Bronchial epithelial cell (primary cell): ENCODE measurements at regions not wholly inside any gene's neighbourhood (a gene's known extent, or its start where the extent isn't known, plus 50 kb on each side); places are given as distances from the start of the nearest gene placed in this dataset.

ENCODE experiments used
- DNase-seq: peaks from one replicate; pipeline ENCODE4 v3.0.0-alpha.2; 2010; ENCODE audit warnings: low read depth
- FAIRE-seq: peaks from 2 replicates; lab custom pipeline; 2011; peaks lifted over from hg19 to GRCh38; lab: Jason Lieb, UNC
- H3K27me3 ChIP-seq: 2 replicates; pipeline ENCODE4 v1.5.1; 2011; ENCODE audit warnings: low read length; ENCODE audit not compliant: control insufficient read depth, insufficient read depth
- H3K36me3 ChIP-seq: 2 replicates; pipeline ENCODE4 v1.5.1; 2011; ENCODE audit warnings: low read length; ENCODE audit not compliant: control insufficient read depth, insufficient read depth
- H3K4me3 ChIP-seq: 2 replicates; pipeline ENCODE4 v1.5.1; 2011; ENCODE audit warnings: mild to moderate bottlenecking, low read depth, low read length, control low read depth
- TF ChIP-seq, protein P1 (sequence below): IDR thresholded peaks from 2 replicates; pipeline ENCODE4 v1.5.1; 2011; ENCODE audit warnings: mild to moderate bottlenecking, moderate library complexity, low read length, control low read depth, inconsistent platforms; ENCODE audit not compliant: insufficient read depth, severe bottlenecking

DNA sequence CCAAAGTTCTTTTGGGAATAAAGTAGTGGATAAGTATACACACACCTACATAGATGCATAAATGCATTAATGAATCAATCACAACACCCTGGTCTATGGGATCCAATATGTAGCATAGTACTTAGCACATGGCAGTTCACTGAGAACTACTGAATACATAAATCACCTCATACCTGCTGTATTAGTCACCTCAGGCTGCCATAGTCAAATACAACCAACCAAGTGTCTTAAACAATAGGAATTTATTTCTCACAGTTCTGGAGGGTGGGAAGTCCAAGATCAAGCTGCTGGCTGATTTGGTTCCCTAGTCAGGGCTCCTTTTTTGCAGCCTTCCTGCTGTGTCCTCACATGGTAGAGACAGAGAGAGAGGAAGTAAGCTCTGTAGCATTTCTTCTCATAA lies 228.2 kb downstream of the NHLRC3 start:
- Histone ChIP-seq H3K4me3 (no peak overlapping the region), H3K27me3 (no peaks in the 10 kb centered on the region), H3K36me3 (no peaks in the 10 kb centered on the region)
- TF ChIP-seq, protein P1, sequence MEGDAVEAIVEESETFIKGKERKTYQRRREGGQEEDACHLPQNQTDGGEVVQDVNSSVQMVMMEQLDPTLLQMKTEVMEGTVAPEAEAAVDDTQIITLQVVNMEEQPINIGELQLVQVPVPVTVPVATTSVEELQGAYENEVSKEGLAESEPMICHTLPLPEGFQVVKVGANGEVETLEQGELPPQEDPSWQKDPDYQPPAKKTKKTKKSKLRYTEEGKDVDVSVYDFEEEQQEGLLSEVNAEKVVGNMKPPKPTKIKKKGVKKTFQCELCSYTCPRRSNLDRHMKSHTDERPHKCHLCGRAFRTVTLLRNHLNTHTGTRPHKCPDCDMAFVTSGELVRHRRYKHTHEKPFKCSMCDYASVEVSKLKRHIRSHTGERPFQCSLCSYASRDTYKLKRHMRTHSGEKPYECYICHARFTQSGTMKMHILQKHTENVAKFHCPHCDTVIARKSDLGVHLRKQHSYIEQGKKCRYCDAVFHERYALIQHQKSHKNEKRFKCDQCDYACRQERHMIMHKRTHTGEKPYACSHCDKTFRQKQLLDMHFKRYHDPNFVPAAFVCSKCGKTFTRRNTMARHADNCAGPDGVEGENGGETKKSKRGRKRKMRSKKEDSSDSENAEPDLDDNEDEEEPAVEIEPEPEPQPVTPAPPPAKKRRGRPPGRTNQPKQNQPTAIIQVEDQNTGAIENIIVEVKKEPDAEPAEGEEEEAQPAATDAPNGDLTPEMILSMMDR: no peak
- no peak for FAIRE-seq
- DNase-seq: peak; percentile 63

- Histone ChIP-seq H3K27me3 (no peaks in the 10 kb centered on the region), H3K36me3 (no peaks in the 10 kb centered on the region), H3K4me3 (no peak overlapping the region)
- no peak for DNase-seq
- peak; percentile 28 for FAIRE-seq
- TF ChIP-seq, protein P1: no peak
Observed at GRCh38 chr13:39268398-39268797, 230.1 kb downstream of the NHLRC3 start.

- no peak for DNase-seq
- Histone ChIP-seq H3K27me3 (no peaks in the 10 kb centered on the region), H3K4me3 (no peak overlapping the region), H3K36me3 (no peaks in the 10 kb centered on the region)
- no peak for FAIRE-seq
- TF ChIP-seq, protein P1: no peak
Observed at GRCh38 chr13:39269004-39269403, 230.7 kb downstream of the NHLRC3 start.

DNA sequence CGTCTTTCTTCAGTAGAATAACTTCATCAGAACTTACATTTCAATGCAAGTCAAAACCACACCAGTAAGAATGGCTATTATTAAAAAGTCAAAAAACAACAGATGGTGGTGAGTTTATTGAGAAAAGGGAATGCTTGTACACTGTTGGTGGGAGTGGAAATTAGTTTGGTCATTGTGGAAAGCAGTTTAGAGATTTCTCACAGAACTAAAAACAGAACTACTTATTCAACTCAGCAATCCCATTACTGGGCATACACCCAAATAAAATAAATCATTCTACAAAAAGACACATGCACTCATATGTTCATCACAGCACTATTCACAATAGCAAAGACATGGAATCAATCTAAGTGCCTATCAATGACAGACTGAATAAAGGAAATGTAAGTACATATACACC lies 231.2 kb downstream of the NHLRC3 start:
- H3K4me3 ChIP-seq: no peak overlapping the region
- TF ChIP-seq, protein P1: no peak
- DNase-seq: no peak
- no peak for FAIRE-seq
- no peaks in the 10 kb centered on the region for H3K36me3 ChIP-seq
- H3K27me3 ChIP-seq: no peaks in the 10 kb centered on the region

DNA sequence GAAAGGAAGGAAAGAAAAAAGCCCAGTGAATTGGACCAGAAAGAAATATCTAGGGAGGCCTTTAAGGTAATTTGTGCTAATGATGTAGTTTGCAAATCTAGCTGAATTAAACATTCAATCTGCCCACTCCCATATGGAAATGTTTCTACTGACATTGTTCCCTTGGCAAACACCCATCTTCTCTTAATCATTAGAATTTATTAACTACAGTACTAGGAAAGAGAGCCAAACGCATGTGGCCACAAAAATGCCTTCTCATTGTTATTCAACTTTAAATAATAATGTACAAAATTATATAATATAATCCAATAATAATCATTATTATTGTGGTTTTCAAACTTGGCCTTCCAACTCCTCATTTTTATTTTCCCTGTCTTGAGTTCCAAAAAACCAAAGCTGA lies 234.7 kb downstream of the NHLRC3 start:
- no peak for DNase-seq
- no peak overlapping the region for H3K4me3 ChIP-seq
- H3K27me3 ChIP-seq: no peaks in the 10 kb centered on the region
- TF ChIP-seq, protein P1: no peak
- no peaks in the 10 kb centered on the region for H3K36me3 ChIP-seq
- no peak for FAIRE-seq
